ENCODE measurements at regions not wholly inside any gene's neighbourhood (a gene's known extent, or its start where the extent isn't known, plus 50 kb on each side); places are given as distances from the start of the nearest gene placed in this dataset.

DNA sequence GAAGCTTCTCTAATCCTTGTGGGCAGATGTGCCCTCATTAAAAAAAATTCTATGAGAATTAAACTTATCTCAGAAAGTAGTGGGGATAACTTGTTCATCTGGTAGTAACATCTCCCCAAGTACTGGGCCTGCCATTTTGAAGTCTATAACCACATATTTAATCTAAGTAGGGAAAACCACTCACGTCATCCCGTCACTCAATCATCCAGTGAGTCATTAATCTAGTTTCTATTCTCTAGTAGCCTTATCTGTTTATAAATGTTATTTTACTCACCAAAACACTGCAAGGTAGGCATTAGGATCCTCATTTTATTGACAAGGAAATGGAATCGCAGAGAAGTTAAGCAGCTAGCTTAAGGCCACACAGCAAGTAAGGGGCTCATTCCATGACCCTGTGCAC is 221.9 kb downstream of the ATG4C start:
- TF ChIP-seq POLR2A (IDR thresholded peaks at IDR 0.05; ENCODE audit: low read length), result no peak
- TF ChIP-seq GATA1 (IDR thresholded peaks at IDR 0.05; ENCODE audit: low read depth, low read length), result no peak

All from erythroblast (primary cell).